ENCODE measurements at regions not wholly inside any gene's neighbourhood (a gene's known extent, or its start where the extent isn't known, plus 50 kb on each side); places are given as distances from the start of the nearest gene placed in this dataset.

- Histone ChIP-seq H3K27me3 (no peaks in the 10 kb centered on the region), H3K9me3 (no peaks in the 10 kb centered on the region), H3K4me1 (no peaks in the 10 kb centered on the region), H3K36me3 (no peaks in the 10 kb centered on the region), H3K4me3 (no peak overlapping the region), H3K27ac (no peak overlapping the region)
- no peak for TF ChIP-seq CTCF (IDR thresholded peaks at IDR 0.05)
- DNase-seq (ENCODE audit: low spot score) = no peak
Measured at GRCh38 chr10:33759191-33759590, 424.7 kb upstream of the NRP1 start.

DNA sequence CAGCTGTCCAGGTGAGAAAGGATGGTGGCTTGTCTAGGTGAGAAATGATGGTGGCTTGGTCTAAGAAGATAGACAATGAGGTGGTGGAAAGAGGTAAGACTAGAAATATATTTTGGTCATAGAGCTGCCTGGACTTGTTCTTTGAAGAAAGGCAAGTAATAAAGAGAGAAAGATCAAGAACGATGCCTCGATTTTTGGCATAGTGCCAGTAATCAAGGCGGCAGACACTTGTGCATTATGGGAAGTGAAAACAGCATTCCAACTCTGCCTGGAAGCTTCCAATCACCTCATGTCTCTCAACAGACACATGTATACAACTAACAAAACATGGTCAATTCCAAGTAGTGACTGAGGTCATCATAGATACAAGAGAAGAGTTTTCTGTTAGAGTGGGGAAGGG lies 423.8 kb upstream of the NRP1 start:
- Histone ChIP-seq H3K9me3 (no peaks in the 10 kb centered on the region), H3K4me1 (no peaks in the 10 kb centered on the region), H3K36me3 (no peaks in the 10 kb centered on the region), H3K27me3 (no peaks in the 10 kb centered on the region), H3K4me3 (no peak overlapping the region), H3K27ac (no peak overlapping the region)
- TF ChIP-seq CTCF (IDR thresholded peaks at IDR 0.05) = no peak
- no peak for DNase-seq (ENCODE audit: low spot score)

GRCh38 chr10:33754052-33754451 lies 419.6 kb upstream of the NRP1 start:
- no peaks in the 10 kb centered on the region for H3K36me3 ChIP-seq

DNA sequence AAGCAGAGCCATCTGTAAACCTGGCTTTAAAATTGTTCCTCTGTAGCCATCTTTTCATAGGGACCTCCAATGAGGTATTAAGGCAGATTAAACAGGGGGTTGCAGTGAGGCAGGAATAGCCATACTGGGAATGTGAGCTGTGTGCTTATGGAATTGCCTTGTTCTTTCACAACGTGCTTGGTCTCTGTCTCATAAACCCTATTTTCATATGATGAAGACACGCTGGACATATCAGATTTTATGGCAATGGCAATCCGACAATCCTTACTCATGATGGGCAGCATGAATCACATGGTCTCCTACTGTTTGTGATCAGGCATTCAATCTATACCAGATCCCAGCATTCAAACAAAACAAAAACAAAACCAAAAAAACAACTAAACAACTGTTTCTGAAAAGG lies 418.9 kb upstream of the NRP1 start:
- Histone ChIP-seq H3K4me3 (no peak overlapping the region), H3K27me3 (no peaks in the 10 kb centered on the region), H3K27ac (no peak overlapping the region), H3K9me3 (no peaks in the 10 kb centered on the region), H3K36me3 (no peaks in the 10 kb centered on the region), H3K4me1 (peaks cover 0 to 19% of the 10 kb centered on the region in 2 donors)
- DNase-seq (ENCODE audit: low spot score) = no peak
- TF ChIP-seq CTCF (IDR thresholded peaks at IDR 0.05) = no peak

More at GRCh38 chr10:33754052-33754451, 419.6 kb upstream of the NRP1 start:
- no peak for DNase-seq (ENCODE audit: low spot score)
- H3K27me3 ChIP-seq = no peaks in the 10 kb centered on the region
- no peaks in the 10 kb centered on the region for H3K9me3 ChIP-seq
- no peak overlapping the region for H3K27ac ChIP-seq
- H3K4me3 ChIP-seq = no peak overlapping the region
- TF ChIP-seq CTCF (IDR thresholded peaks at IDR 0.05) = no peak
- H3K4me1 ChIP-seq = peaks cover 0 to 13% of the 10 kb centered on the region in 2 donors

DNA sequence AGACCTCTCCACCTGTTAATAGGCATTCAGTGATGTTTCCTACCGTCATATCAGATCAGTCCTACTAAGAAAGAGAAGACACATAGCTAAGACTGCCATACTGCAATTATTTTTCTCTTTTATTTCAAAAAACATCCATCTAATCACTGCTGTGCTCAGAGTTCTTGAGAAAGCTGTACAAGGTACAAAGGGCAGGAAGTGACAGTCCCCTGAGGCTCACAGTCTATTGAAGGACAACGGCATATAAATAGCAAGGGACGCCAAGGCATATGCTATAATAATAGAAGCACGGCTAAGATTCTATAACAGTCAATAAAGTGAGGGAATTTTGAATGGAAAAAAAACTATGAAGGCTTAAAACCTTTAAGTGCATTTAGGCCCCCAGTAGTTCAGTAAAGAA lies 415.3 kb upstream of the NRP1 start:
- no peaks in the 10 kb centered on the region for H3K9me3 ChIP-seq
- no peaks in the 10 kb centered on the region for H3K36me3 ChIP-seq
- no peak for DNase-seq (ENCODE audit: low spot score)
- TF ChIP-seq CTCF (IDR thresholded peaks at IDR 0.05) = no peak
- H3K27ac ChIP-seq = no peak overlapping the region
- H3K4me3 ChIP-seq = no peak overlapping the region
- H3K4me1 ChIP-seq = peaks cover 0 to 19% of the 10 kb centered on the region in 2 donors
- no peaks in the 10 kb centered on the region for H3K27me3 ChIP-seq

GRCh38 chr10:33749067-33749735 lies 414.7 kb upstream of the NRP1 start:
- Histone ChIP-seq H3K36me3 (no peaks in the 10 kb centered on the region), H3K9me3 (no peaks in the 10 kb centered on the region), H3K27ac (no peak overlapping the region), H3K4me1 (peaks cover 0 to 19% of the 10 kb centered on the region in 2 donors), H3K27me3 (no peaks in the 10 kb centered on the region), H3K4me3 (no peak overlapping the region)
- TF ChIP-seq CTCF (IDR thresholded peaks at IDR 0.05) = no peak
- no peak for DNase-seq (ENCODE audit: low spot score)

Measured in right atrium auricular region (tissue), 2 donors.